Gastroesophageal sphincter (tissue), 4 donors: ENCODE measurements at regions not wholly inside any gene's neighbourhood (a gene's known extent, or its start where the extent isn't known, plus 50 kb on each side); places are given as distances from the start of the nearest gene placed in this dataset.

ENCODE experiments used
- ATAC-seq: fragments of 150-250 bp; one replicate; pipeline ENCODE4 v1.9.1; 2016; ENCODE audit warnings: mild to moderate bottlenecking, moderate library complexity
- H3K27ac ChIP-seq, 4 donors: fragments of 200-600 bp; sonication (generic) in 3 of 4; 1 replicate in 3 of 4; 2 replicates in 1 of 4; pipeline ENCODE4 v1.5.1; 2016 to 2019
- H3K27me3 ChIP-seq: fragments of 200-600 bp; sonication (generic); one replicate; pipeline ENCODE4 v1.5.1; 2019
- H3K36me3 ChIP-seq, 2 donors: fragments of 200-600 bp; sonication (generic); one replicate each; pipeline ENCODE4 v1.5.1; 2019; ENCODE audit warnings: control low read depth in 1 of 2
- H3K4me1 ChIP-seq, 3 donors: fragments of 200-600 bp; sonication (generic); 1 replicate in 2 of 3; 2 replicates in 1 of 3; pipeline ENCODE4 v1.5.1; 2016 to 2019; ENCODE audit warnings: control low read depth in 2 of 3
- H3K4me3 ChIP-seq, 2 donors: fragments of 200-600 bp; sonication (generic); one replicate each; pipeline ENCODE4 v1.5.1; 2019; ENCODE audit warnings: mild to moderate bottlenecking in 1 of 2, moderate library complexity in 1 of 2
- H3K9me3 ChIP-seq, 3 donors: fragments of 200-600 bp; sonication (generic); one replicate each; pipeline ENCODE4 v1.5.1; 2017 to 2019; ENCODE audit warnings: control low read depth in 2 of 3
- EP300 ChIP-seq: sonication (generic); formaldehyde crosslinking; IDR thresholded peaks from one replicate; pipeline ENCODE4 v1.6.1; 2017; ENCODE audit warnings: antibody characterized with exemption, mild to moderate bottlenecking
- POLR2A ChIP-seq, 2 donors: fragments of 450-650 bp; IDR thresholded peaks; one replicate each; pipeline ENCODE4 v1.6.1; 2017; ENCODE audit warnings: antibody characterized with exemption in 2 of 2, mild to moderate bottlenecking in 2 of 2, moderate library complexity in 1 of 2
- POLR2AphosphoS5 ChIP-seq: sonication (generic); formaldehyde crosslinking; IDR thresholded peaks from one replicate; pipeline ENCODE4 v1.6.1; 2017; ENCODE audit warnings: antibody characterized with exemption
- WGBS, 2 donors: methylation state at CpG; one replicate each; pipeline ENCODE4 v1.1.5; 2018; ENCODE audit warnings: low coverage in 1 of 2; 5-methylcytosine and 5-hydroxymethylcytosine counted together
- TF ChIP-seq, protein P1 (sequence below), 4 experiments: fragments of 200-600 bp in 2 of 4; fragments of 450-650 bp in 2 of 4; sonication (generic) in 1 of 4; IDR thresholded peaks; one replicate each; pipeline ENCODE4 v1.5.1; 2017 to 2019; ENCODE audit warnings: antibody characterized with exemption in 4 of 4, mild to moderate bottlenecking in 2 of 4, moderate library complexity in 2 of 4

DNA sequence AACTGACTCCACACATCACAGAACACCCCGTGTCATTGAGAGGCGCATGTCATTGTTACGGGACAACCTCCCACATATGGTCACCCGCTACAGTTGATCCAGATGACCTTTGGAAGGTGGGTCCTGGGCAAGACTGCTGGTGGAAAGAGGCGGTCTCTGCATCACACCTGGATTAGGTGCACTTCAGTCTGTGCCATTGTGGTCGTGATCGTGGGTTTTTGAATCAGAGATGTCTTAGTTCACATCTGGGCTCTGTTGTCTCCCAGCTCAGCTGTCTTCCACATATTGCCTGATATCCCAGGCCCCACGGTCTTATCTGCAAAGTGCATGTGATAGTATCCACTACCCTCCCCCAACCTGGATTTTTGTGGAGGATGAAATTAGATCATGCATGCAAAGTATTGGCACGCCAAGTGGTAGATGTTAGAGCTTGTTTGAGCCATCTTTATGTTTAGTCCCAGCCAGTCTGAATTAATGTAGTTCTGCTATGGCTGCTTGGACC, 208.7 kb upstream of the FOXN3 start:
- Histone ChIP-seq H3K9me3 (no peaks in the 10 kb centered on the region), H3K27ac (no peak overlapping the region), H3K4me3 (peak overlapping the region in 1 of 2 donors; percentile 12), H3K36me3 (no peaks in the 10 kb centered on the region), H3K27me3 (no peaks in the 10 kb centered on the region), H3K4me1 (peaks cover 0 to 16% (median 5%) of the 10 kb centered on the region in 3 donors)
- WGBS, 2 donors, result 69% methylated on average over 5 of the region's 9 CpGs; no CpG with 5 or more reads in 1 of the 2 donors
- TF ChIP-seq POLR2A (IDR thresholded peaks at IDR 0.05), result no peak
- TF ChIP-seq, protein P1, sequence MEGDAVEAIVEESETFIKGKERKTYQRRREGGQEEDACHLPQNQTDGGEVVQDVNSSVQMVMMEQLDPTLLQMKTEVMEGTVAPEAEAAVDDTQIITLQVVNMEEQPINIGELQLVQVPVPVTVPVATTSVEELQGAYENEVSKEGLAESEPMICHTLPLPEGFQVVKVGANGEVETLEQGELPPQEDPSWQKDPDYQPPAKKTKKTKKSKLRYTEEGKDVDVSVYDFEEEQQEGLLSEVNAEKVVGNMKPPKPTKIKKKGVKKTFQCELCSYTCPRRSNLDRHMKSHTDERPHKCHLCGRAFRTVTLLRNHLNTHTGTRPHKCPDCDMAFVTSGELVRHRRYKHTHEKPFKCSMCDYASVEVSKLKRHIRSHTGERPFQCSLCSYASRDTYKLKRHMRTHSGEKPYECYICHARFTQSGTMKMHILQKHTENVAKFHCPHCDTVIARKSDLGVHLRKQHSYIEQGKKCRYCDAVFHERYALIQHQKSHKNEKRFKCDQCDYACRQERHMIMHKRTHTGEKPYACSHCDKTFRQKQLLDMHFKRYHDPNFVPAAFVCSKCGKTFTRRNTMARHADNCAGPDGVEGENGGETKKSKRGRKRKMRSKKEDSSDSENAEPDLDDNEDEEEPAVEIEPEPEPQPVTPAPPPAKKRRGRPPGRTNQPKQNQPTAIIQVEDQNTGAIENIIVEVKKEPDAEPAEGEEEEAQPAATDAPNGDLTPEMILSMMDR (IDR thresholded peaks at IDR 0.05), result no peak
- no peak for ATAC-seq

DNA sequence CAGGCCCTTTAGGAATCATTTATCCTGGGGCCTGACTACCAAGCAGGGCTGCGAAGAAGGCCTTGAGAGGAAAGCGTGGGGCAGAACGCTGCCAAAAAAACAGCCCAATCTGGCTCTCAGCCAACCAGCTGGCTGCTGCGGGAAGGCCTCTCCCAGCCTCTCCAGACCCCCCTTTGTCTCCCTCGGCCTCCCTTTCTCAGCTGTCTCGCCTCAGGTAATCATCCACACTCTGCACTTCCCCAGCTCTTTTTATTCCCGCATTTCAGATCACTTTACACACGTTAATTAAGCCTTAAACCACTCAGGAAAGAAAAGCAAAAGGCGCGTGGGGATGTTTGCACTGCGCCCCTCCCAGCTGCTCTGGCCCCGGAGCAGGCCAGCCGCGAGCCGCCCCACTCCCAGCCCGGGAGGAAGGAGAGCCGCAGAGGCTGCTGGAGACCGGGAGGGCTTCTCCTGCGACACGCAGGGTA, 208.2 kb upstream of the FOXN3 start:
- Histone ChIP-seq H3K9me3 (no peaks in the 10 kb centered on the region), H3K4me1 (peaks cover 0 to 16% (median 5%) of the 10 kb centered on the region in 3 donors), H3K27me3 (no peaks in the 10 kb centered on the region), H3K27ac (peak overlapping the region in 2 of 4 donors; percentile 25 to 37), H3K4me3 (peak overlapping the region in 1 of 2 donors; percentile 12), H3K36me3 (no peaks in the 10 kb centered on the region)
- TF ChIP-seq, protein P1 (IDR thresholded peaks at IDR 0.05), result no peak
- TF ChIP-seq EP300 (no peak), POLR2AphosphoS5 (peak; percentile 21), POLR2A (IDR thresholded peaks at IDR 0.05) (no peak)
- 19% methylated on average over 6 of the region's 20 CpGs; no CpG with 5 or more reads in 1 of the 2 donors for WGBS, 2 donors
- ATAC-seq, result peak; percentile 35

DNA sequence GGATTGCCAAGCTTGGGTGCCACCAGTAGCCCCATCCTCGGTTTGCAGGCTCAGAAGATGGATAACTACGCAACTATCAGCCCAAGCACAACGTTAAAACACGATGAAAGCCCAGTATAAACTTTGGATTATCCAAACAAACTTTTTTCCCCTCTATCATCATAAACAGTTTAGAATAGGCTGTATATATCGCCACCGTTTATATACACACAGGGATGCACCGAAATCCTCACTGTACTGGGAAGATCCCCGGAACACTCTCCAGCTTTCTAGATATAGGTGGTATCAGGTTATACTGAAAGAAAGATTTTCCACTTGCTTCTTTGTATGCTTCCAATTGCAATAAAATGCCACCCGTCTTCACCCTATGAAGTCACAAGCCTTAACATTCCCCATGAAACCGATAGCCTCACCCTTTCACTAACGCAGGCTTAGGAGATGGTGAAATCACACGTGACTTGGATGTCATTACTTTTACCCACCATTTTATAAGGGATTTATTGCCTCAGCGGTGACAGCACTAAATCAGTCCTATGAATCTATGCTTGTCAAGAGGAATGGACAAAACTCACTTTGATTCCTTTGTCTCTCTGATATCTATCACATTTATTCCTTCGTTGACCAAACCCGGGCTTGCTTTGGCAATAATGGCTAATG, 207.6 kb upstream of the FOXN3 start:
- H3K36me3 ChIP-seq, result no peaks in the 10 kb centered on the region
- no peak overlapping the region for H3K4me3 ChIP-seq
- peak overlapping the region in 2 of 4 donors; percentile 25 to 37 for H3K27ac ChIP-seq
- peaks cover 0 to 22% (median 5%) of the 10 kb centered on the region in 3 donors for H3K4me1 ChIP-seq
- no peaks in the 10 kb centered on the region for H3K27me3 ChIP-seq
- H3K9me3 ChIP-seq, result no peaks in the 10 kb centered on the region
- 64 to 80% methylated on average over 12 to 14 of the region's 15 CpGs for WGBS, 2 donors
- ATAC-seq, result no peak
- TF ChIP-seq POLR2A (IDR thresholded peaks at IDR 0.05) (no peak), POLR2AphosphoS5 (no peak), EP300 (no peak)
- TF ChIP-seq, protein P1 (IDR thresholded peaks at IDR 0.05), result no peak

DNA sequence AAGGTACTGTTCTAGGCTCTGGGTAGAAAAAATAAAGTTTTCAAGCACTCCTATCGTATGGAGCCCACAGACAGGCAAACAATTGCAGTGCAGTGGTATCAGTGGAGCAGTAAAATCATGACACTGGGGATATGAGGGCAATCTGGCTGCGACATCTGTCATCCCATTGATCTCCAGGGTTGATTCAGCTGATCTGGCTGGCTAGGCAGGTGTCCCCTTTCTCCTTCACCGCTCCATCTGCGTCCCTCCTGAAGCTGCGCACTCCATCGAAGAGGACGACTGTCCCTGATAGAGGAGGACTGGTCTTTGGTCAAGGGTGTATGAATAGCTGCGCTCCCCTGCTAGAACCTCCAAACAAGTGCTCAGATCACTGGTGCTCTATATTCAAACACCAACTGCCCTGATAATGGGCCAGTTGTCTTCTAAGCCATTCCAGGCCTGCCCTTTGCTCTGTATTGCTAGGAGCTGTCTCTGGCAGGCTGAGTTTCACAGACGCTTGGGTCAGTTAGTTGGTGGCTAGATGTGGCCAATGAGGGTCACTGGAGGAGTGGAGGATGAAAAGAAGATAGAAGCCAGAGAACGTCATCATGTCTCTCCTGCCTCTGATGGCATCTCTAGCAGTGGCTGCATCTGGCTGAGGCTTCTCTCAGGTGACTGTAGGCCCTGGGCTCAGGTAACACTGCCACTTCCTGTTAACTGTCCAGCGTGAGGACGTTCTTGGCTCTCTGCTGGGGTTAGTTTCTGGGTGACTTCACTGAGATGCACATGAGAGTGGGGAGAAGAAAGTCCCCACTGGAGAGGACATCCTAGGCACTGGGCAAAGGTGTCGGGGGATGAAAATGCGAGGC, 205.0 kb upstream of the FOXN3 start:
- no peaks in the 10 kb centered on the region for H3K36me3 ChIP-seq
- peaks cover 0 to 36% (median 5%) of the 10 kb centered on the region in 3 donors for H3K4me1 ChIP-seq
- no peak overlapping the region for H3K4me3 ChIP-seq
- no peak for TF ChIP-seq EP300
- TF ChIP-seq, protein P1 (IDR thresholded peaks at IDR 0.05), result no peak
- no peak for TF ChIP-seq POLR2AphosphoS5
- TF ChIP-seq POLR2A (IDR thresholded peaks at IDR 0.05), result no peak
- no peaks in the 10 kb centered on the region for H3K27me3 ChIP-seq
- 92 to 97% methylated on average over 4 to 10 of the region's 14 CpGs for WGBS, 2 donors
- H3K27ac ChIP-seq, result no peak overlapping the region
- H3K9me3 ChIP-seq, result no peaks in the 10 kb centered on the region
- no peak for ATAC-seq
